K562 (cell line): ENCODE measurements at regions not wholly inside any gene's neighbourhood (a gene's known extent, or its start where the extent isn't known, plus 50 kb on each side); places are given as distances from the start of the nearest gene placed in this dataset.

ENCODE experiments used
- ATAC-seq: fragments of 200-7000 bp; cut with Tn5 transposase; 3 replicates; pipeline ENCODE4 v1.9.1; 2020; ENCODE audit warnings: moderate library complexity
- BruUV-seq: library from RNA; stranded (reverse); fragments of 400-500 nt; replicated peaks from 2 replicates; lab custom pipeline; 2021; lab: Mats Ljungman, UMichigan
- CTCF ChIA-PET: fragments of 300-600 bp; formaldehyde crosslinking; extraction: SDS; loops from one replicate; lab custom pipeline; 2021; ENCODE audit warnings: low intra/inter-chr PET ratio; lab: Yijun Ruan, JAX
- POLR2A ChIA-PET: fragments of 300-600, 350-650 bp; sonication (Branson Sonifier 250); formaldehyde crosslinking; extraction: SDS; loops from one replicate; lab custom pipeline; 2021; ENCODE audit warnings: antibody characterized with exemption, inconsistent platforms; lab: Yijun Ruan, JAX
- DNase-seq, 4 experiments: peaks; one replicate each; pipeline versions ENCODE4 v3.0.0 to v3.0.0-alpha.2; 2011 to 2018; ENCODE audit warnings: low spot score in 3 of 4, mixed read lengths in 3 of 4; ENCODE audit errors: extremely low read depth in 1 of 4
- FAIRE-seq: peaks from 2 replicates; lab custom pipeline; 2011; peaks lifted over from hg19 to GRCh38; lab: Jason Lieb, UNC
- H2AFZ ChIP-seq: 2 replicates; pipeline ENCODE4 v1.6.0; 2011; ENCODE audit warnings: low read depth, low read length, control low read depth, inconsistent platforms
- H3K27ac ChIP-seq: fragments of 200-600 bp; 3 replicates; pipeline ENCODE4 v1.8.0; 2011; ENCODE audit warnings: low read depth, mild to moderate bottlenecking, control low read depth, inconsistent platforms, low read length, moderate library complexity, mixed read lengths; ENCODE audit errors: extremely low read depth
- H3K27me3 ChIP-seq, 2 experiments: fragments of 300-600 bp in 1 of 2; 2 replicates in 1 of 2; 3 replicates in 1 of 2; pipeline versions ENCODE4 v1.6.0 to v1.8.0; 2011; ENCODE audit warnings: inconsistent platforms in 2 of 2, low read length in 2 of 2, mild to moderate bottlenecking in 1 of 2, mixed read lengths in 1 of 2, moderate library complexity in 1 of 2; ENCODE audit not compliant: control insufficient read depth in 2 of 2, insufficient read depth in 2 of 2
- H3K36me3 ChIP-seq: fragments of 300-600 bp; 3 replicates; pipeline ENCODE4 v1.8.0; 2011; ENCODE audit warnings: mild to moderate bottlenecking, low read length, inconsistent platforms; ENCODE audit not compliant: control insufficient read depth, insufficient read depth
- H3K4me1 ChIP-seq, 2 experiments: fragments of 200-600 bp in 1 of 2; replicated peaks in 1 of 2; 2 replicates in 1 of 2; 3 replicates in 1 of 2; pipeline versions ENCODE4 v1.5.1 to v1.8.0; 2011; ENCODE audit warnings: inconsistent platforms in 2 of 2, low read length in 2 of 2, mild to moderate bottlenecking in 1 of 2, mixed read lengths in 1 of 2, moderate library complexity in 1 of 2; ENCODE audit not compliant: control insufficient read depth in 2 of 2, insufficient read depth in 2 of 2
- H3K4me2 ChIP-seq: 2 replicates; pipeline ENCODE4 v1.6.1; 2011; ENCODE audit warnings: low read length, control low read depth, inconsistent platforms, mixed read lengths; ENCODE audit not compliant: insufficient read depth
- H3K4me3 ChIP-seq: fragments of 200-600 bp; sonication (generic), shearing (Covaris generic); 2 replicates; pipeline ENCODE4 v1.5.1; 2016; ENCODE audit warnings: control low read depth, inconsistent platforms
- H3K79me2 ChIP-seq: fragments of 200-600 bp; 3 replicates; pipeline ENCODE4 v1.8.0; 2011; ENCODE audit warnings: low read length, inconsistent platforms; ENCODE audit not compliant: control insufficient read depth, insufficient read depth
- H3K9ac ChIP-seq, 2 experiments: 2 replicates each; pipeline versions ENCODE4 v1.6.0 to v1.6.1; 2011; ENCODE audit warnings: low read depth in 2 of 2, low read length in 2 of 2, control low read depth in 1 of 2, inconsistent platforms in 1 of 2, mild to moderate bottlenecking in 1 of 2, mixed read lengths in 1 of 2; ENCODE audit not compliant: insufficient read depth in 1 of 2
- H3K9me1 ChIP-seq: one replicate; pipeline ENCODE4 v1.6.0; 2011; ENCODE audit warnings: inconsistent platforms, mild to moderate bottlenecking, low read length, moderate library complexity; ENCODE audit not compliant: control insufficient read depth, insufficient read depth
- H3K9me3 ChIP-seq: replicated peaks from 2 replicates; pipeline ENCODE4 v1.5.1; 2011; ENCODE audit warnings: low read depth, low read length, inconsistent platforms; ENCODE audit not compliant: control insufficient read depth, insufficient read depth
- H4K20me1 ChIP-seq: replicated peaks from 2 replicates; pipeline ENCODE4 v1.6.1; 2011; ENCODE audit warnings: low read length, inconsistent platforms, mixed read lengths; ENCODE audit not compliant: control insufficient read depth, insufficient read depth
- CEBPG ChIP-seq, 3 experiments: fragments of 200-800 bp in 1 of 3; sonication (Bioruptor generic) in 1 of 3; sonication (generic) in 1 of 3; formaldehyde crosslinking in 1 of 3; IDR thresholded peaks in 2 of 3; conservative IDR thresholded peaks in 1 of 3; 2 replicates each; pipeline versions ENCODE4 v1.6.1 to v1.8.0; 2016 to 2022; ENCODE audit warnings: missing compliant biosample characterization in 2 of 3, missing genetic modification characterization in 2 of 3, mild to moderate bottlenecking in 1 of 3, missing genetic modification reagents in 1 of 3
- HDAC3 ChIP-seq: fragments of 450-650 bp; IDR thresholded peaks from 2 replicates; pipeline ENCODE4 v1.6.1; 2018; ENCODE audit warnings: borderline replicate concordance, mild to moderate bottlenecking, moderate library complexity; ENCODE audit not compliant: partially characterized antibody
- MAFG ChIP-seq: fragments of 450-650 bp; conservative IDR thresholded peaks from 2 replicates; pipeline ENCODE4 v1.6.1; 2016; ENCODE audit warnings: missing genetic modification characterization, missing compliant biosample characterization
- PTRF ChIP-seq: fragments of 450-650 bp; IDR thresholded peaks from 2 replicates; pipeline ENCODE4 v1.6.1; 2016; ENCODE audit warnings: mild to moderate bottlenecking, missing genetic modification characterization, missing compliant biosample characterization
- WGBS: fragments of 100-300 bp; shearing (Covaris generic); methylation state at CpG from one replicate; pipeline ENCODE4 v1.1.6; 2016; ENCODE audit warnings: low coverage, mixed read lengths; ENCODE audit not compliant: insufficient coverage; ENCODE audit errors: missing lambda C conversion rate; 5-methylcytosine and 5-hydroxymethylcytosine counted together
- in situ Hi-C: fragments of 300-500 bp; cut with MboI; formaldehyde crosslinking; loops from 4 replicates; pipeline ENCODE4 v1.15.0; 2018; ENCODE audit warnings: inconsistent platforms, mixed read lengths
- intact Hi-C: fragments of 100-400 bp; cut with micrococcal nuclease; formaldehyde crosslinking; loops from 2 replicates; pipeline ENCODE4 v1.14.2; 2022
- TF ChIP-seq, protein P1 (sequence below): sonication (generic); formaldehyde crosslinking; IDR thresholded peaks from 2 replicates; pipeline ENCODE4 v1.8.0; 2022; ENCODE audit warnings: missing genetic modification reagents, mild to moderate bottlenecking, borderline replicate concordance
- TF ChIP-seq, protein P2 (sequence below): fragments of 450-650 bp; IDR thresholded peaks from 2 replicates; pipeline ENCODE4 v1.6.1; 2018; ENCODE audit not compliant: partially characterized antibody

DNA sequence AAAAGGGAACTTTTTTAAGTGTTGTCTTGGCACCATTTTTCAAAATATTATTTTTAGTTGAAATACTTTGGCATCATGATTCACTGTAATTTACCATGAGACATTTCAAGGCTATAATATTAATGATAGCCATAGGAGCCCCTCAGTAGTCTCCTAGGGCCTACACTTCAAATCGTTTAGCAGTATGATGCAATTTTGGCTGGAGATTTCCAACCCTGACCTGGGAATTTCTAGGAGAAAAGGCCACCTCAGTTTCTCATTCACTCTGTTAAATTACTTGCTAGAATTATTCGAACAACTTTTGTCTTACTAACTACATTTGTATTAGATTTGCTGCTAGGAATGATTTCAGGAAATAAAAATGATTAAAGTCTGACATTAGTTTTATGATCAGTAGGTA is 1610.9 kb upstream of the RAG2 start:
- ChIA-PET CTCF (no interaction called here), POLR2A (no interaction called here)
- ATAC-seq (no peak), DNase-seq (no peak), FAIRE-seq (no peak)
- intact Hi-C loops (no loop called here), in situ Hi-C loops (no loop called here)
- Histone ChIP-seq H3K4me2 (no peak overlapping the region), H3K27me3 (no peaks in the 10 kb centered on the region), H3K79me2 (no peaks in the 10 kb centered on the region), H3K27ac (no peak overlapping the region), H3K9ac (no peak overlapping the region), H3K36me3 (no peaks in the 10 kb centered on the region), H2AFZ (no peak overlapping the region), H3K4me1 (no peaks in the 10 kb centered on the region), H3K9me1 (no peaks in the 10 kb centered on the region), H3K9me3 (no peaks in the 10 kb centered on the region), H3K4me3 (no peak overlapping the region), H4K20me1 (no peaks in the 10 kb centered on the region)
- WGBS = 0% methylated on average over 2 of the region's 2 CpGs
- BruUV-seq = no TSS peak
- TF ChIP-seq HDAC3 (no peak), CEBPG (CRISPR knock-in tag; IDR thresholded peaks at IDR 0.05) (no peak), CEBPG (tag; conservative IDR thresholded peaks at IDR 0.05 in 1 of 2, IDR thresholded peaks at IDR 0.05 in 1 of 2) (peak in 1 of 2 experiments; percentile 55; a peak in 2 of 4 replicates), PTRF (tag) (no peak)

DNA sequence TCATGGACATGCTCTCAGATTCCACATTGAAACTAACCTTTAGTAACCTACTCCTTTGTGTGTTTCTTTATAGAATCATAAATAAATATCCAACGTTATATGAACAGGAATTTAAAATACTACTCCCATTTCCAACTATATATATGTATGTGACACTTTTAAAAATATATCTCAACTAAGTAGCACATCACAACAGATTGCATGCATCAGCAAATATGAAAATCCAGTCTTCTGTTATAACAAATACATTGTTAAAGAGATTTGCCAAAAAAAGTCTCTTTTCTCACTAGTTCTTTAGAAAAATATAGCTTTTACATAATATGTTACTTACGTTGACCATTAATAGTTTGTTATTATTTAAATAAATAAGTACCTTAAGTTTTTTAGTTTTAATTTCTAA is 1608.6 kb upstream of the RAG2 start:
- H2AFZ ChIP-seq = no peak overlapping the region
- H4K20me1 ChIP-seq = no peaks in the 10 kb centered on the region
- DNase-seq (no peak), FAIRE-seq (peak; percentile 6), ATAC-seq (no peak)
- H3K9me3 ChIP-seq = no peaks in the 10 kb centered on the region
- intact Hi-C loops (no loop called here), in situ Hi-C loops (no loop called here)
- ChIA-PET POLR2A (no interaction called here), CTCF (no interaction called here)
- H3K79me2 ChIP-seq = no peaks in the 10 kb centered on the region
- H3K9ac ChIP-seq = no peak overlapping the region
- BruUV-seq = no TSS peak
- H3K4me2 ChIP-seq = no peak overlapping the region
- no peaks in the 10 kb centered on the region for H3K27me3 ChIP-seq
- H3K4me1 ChIP-seq = no peaks in the 10 kb centered on the region
- no peaks in the 10 kb centered on the region for H3K9me1 ChIP-seq
- 18% methylated on average over 2 of the region's 2 CpGs for WGBS
- no peak overlapping the region for H3K27ac ChIP-seq
- no peaks in the 10 kb centered on the region for H3K36me3 ChIP-seq
- H3K4me3 ChIP-seq = no peak overlapping the region
- TF ChIP-seq, protein P1, sequence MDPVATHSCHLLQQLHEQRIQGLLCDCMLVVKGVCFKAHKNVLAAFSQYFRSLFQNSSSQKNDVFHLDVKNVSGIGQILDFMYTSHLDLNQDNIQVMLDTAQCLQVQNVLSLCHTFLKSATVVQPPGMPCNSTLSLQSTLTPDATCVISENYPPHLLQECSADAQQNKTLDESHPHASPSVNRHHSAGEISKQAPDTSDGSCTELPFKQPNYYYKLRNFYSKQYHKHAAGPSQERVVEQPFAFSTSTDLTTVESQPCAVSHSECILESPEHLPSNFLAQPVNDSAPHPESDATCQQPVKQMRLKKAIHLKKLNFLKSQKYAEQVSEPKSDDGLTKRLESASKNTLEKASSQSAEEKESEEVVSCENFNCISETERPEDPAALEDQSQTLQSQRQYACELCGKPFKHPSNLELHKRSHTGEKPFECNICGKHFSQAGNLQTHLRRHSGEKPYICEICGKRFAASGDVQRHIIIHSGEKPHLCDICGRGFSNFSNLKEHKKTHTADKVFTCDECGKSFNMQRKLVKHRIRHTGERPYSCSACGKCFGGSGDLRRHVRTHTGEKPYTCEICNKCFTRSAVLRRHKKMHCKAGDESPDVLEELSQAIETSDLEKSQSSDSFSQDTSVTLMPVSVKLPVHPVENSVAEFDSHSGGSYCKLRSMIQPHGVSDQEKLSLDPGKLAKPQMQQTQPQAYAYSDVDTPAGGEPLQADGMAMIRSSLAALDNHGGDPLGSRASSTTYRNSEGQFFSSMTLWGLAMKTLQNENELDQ = no peak
- TF ChIP-seq MAFG (tag) = peak; percentile 26; the same call in 1 of the 2 replicates
- TF ChIP-seq, protein P2, sequence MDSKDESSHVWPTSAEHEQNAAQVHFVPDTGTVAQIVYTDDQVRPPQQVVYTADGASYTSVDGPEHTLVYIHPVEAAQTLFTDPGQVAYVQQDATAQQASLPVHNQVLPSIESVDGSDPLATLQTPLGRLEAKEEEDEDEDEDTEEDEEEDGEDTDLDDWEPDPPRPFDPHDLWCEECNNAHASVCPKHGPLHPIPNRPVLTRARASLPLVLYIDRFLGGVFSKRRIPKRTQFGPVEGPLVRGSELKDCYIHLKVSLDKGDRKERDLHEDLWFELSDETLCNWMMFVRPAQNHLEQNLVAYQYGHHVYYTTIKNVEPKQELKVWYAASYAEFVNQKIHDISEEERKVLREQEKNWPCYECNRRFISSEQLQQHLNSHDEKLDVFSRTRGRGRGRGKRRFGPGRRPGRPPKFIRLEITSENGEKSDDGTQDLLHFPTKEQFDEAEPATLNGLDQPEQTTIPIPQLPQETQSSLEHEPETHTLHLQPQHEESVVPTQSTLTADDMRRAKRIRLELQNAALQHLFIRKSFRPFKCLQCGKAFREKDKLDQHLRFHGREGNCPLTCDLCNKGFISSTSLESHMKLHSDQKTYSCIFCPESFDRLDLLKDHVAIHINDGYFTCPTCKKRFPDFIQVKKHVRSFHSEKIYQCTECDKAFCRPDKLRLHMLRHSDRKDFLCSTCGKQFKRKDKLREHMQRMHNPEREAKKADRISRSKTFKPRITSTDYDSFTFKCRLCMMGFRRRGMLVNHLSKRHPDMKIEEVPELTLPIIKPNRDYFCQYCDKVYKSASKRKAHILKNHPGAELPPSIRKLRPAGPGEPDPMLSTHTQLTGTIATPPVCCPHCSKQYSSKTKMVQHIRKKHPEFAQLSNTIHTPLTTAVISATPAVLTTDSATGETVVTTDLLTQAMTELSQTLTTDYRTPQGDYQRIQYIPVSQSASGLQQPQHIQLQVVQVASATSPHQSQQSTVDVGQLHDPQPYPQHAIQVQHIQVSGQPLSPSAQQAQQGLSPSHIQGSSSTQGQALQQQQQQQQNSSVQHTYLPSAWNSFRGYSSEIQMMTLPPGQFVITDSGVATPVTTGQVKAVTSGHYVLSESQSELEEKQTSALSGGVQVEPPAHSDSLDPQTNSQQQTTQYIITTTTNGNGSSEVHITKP = no peak
